GM06990 (cell line): ENCODE measurements at regions not wholly inside any gene's neighbourhood (a gene's known extent, or its start where the extent isn't known, plus 50 kb on each side); places are given as distances from the start of the nearest gene placed in this dataset.

ENCODE experiments used
- DNase-seq: peaks from one replicate; pipeline ENCODE4 v3.0.0-alpha.2; 2011; ENCODE audit not compliant: insufficient read length; ENCODE audit errors: extremely low read depth
- H3K27me3 ChIP-seq: replicated peaks from 2 replicates; pipeline ENCODE4 v1.6.0; 2011; ENCODE audit warnings: low read length; ENCODE audit not compliant: control insufficient read depth, insufficient read depth
- H3K36me3 ChIP-seq: 2 replicates; pipeline ENCODE4 v1.5.1; 2011; ENCODE audit warnings: low read length; ENCODE audit not compliant: control insufficient read depth, insufficient read depth
- H3K4me3 ChIP-seq: replicated peaks from 2 replicates; pipeline ENCODE4 v1.5.1; 2011; ENCODE audit warnings: low read depth, mild to moderate bottlenecking, control low read depth, low read length
- TF ChIP-seq, protein P1 (sequence below): IDR thresholded peaks from 2 replicates; pipeline ENCODE4 v1.5.1; 2011; ENCODE audit warnings: low read length, control low read depth, mild to moderate bottlenecking, inconsistent platforms; ENCODE audit not compliant: insufficient read depth, poor library complexity, severe bottlenecking

DNA sequence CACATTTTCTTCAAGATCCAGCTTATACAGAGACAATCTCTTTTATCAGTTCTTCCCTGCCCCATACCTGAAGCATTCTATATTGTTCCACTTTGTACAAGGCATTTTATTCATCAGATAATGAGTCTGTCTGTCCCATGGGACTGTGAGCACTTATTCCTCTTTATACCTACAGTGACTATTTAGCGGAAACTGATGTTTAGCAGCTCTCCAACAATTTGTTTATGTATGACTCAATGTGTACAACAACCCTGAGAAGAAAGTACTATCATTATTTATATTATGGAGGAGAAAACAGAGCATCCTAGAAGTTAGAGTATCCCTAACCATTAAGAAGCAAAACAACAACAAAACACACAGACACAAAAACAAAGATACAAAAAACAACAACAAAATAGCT lies 306.5 kb downstream of the PRDM5 start:
- DNase-seq = no peak

GRCh38 chr4:120613778-120614177 lies 308.7 kb downstream of the PRDM5 start:
- TF ChIP-seq, protein P1, sequence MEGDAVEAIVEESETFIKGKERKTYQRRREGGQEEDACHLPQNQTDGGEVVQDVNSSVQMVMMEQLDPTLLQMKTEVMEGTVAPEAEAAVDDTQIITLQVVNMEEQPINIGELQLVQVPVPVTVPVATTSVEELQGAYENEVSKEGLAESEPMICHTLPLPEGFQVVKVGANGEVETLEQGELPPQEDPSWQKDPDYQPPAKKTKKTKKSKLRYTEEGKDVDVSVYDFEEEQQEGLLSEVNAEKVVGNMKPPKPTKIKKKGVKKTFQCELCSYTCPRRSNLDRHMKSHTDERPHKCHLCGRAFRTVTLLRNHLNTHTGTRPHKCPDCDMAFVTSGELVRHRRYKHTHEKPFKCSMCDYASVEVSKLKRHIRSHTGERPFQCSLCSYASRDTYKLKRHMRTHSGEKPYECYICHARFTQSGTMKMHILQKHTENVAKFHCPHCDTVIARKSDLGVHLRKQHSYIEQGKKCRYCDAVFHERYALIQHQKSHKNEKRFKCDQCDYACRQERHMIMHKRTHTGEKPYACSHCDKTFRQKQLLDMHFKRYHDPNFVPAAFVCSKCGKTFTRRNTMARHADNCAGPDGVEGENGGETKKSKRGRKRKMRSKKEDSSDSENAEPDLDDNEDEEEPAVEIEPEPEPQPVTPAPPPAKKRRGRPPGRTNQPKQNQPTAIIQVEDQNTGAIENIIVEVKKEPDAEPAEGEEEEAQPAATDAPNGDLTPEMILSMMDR = no peak
- H3K36me3 ChIP-seq = no peaks in the 10 kb centered on the region
- no peak for DNase-seq

More for the DNA sequence above, 306.5 kb downstream of the PRDM5 start:
- Histone ChIP-seq H3K27me3 (no peaks in the 10 kb centered on the region; the same call in 1 of the 2 replicates), H3K36me3 (no peaks in the 10 kb centered on the region), H3K4me3 (no peak overlapping the region)
- TF ChIP-seq, protein P1 = no peak

GRCh38 chr4:120611092-120611491 lies 311.4 kb downstream of the PRDM5 start:
- no peak for DNase-seq
- Histone ChIP-seq H3K36me3 (no peaks in the 10 kb centered on the region), H3K4me3 (no peak overlapping the region), H3K27me3 (no peaks in the 10 kb centered on the region; the same call in 1 of the 2 replicates)
- TF ChIP-seq, protein P1 = no peak

More at GRCh38 chr4:120613778-120614177, 308.7 kb downstream of the PRDM5 start:
- H3K4me3 ChIP-seq = no peak overlapping the region
- H3K27me3 ChIP-seq = no peaks in the 10 kb centered on the region; the same call in 1 of the 2 replicates

- no peak overlapping the region for H3K4me3 ChIP-seq
- TF ChIP-seq, protein P1 = no peak
- DNase-seq = no peak
- no peaks in the 10 kb centered on the region for H3K27me3 ChIP-seq
- H3K36me3 ChIP-seq = no peaks in the 10 kb centered on the region
Observed at GRCh38 chr4:120591038-120591437, 331.5 kb downstream of the PRDM5 start.

DNA sequence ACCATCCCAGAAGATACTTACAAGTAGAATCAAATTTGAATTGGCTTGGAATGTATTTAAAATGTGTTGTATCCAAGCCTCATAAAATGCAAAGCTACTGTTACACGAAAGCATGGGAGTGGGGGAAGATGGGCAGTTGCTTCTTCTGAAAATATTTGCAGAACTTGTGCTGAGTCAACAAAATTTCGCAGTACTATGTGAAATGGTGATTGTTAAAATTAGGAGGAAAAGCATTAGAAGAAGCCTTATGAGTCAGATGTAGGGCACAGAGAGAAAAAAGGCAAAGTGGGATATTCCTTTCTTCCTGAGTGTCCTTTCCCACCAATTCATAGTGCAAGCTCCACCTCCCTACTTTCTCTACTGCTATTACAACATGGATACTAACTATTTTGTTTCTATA lies 332.7 kb downstream of the PRDM5 start:
- Histone ChIP-seq H3K4me3 (no peak overlapping the region), H3K27me3 (no peaks in the 10 kb centered on the region), H3K36me3 (no peaks in the 10 kb centered on the region)
- TF ChIP-seq, protein P1 = no peak
- DNase-seq = no peak

GRCh38 chr4:120568731-120569130 lies 353.8 kb downstream of the PRDM5 start:
- no peak for DNase-seq
- TF ChIP-seq, protein P1 = no peak
- H3K36me3 ChIP-seq = no peaks in the 10 kb centered on the region
- no peaks in the 10 kb centered on the region for H3K27me3 ChIP-seq
- H3K4me3 ChIP-seq = no peak overlapping the region
